Stimulated activated CD8-positive, alpha-beta memory T cell treated with anti-CD3 and anti-CD28 coated beads, Interleukin-15, amount 100 ng/mL, for 1 hour (primary cell): ENCODE measurements at regions not wholly inside any gene's neighbourhood (a gene's known extent, or its start where the extent isn't known, plus 50 kb on each side); places are given as distances from the start of the nearest gene placed in this dataset.

Source experiments
- DNase-seq: peaks from one replicate; pipeline ENCODE4 v3.0.0-alpha.2; 2020; ENCODE audit warnings: low read depth

DNA sequence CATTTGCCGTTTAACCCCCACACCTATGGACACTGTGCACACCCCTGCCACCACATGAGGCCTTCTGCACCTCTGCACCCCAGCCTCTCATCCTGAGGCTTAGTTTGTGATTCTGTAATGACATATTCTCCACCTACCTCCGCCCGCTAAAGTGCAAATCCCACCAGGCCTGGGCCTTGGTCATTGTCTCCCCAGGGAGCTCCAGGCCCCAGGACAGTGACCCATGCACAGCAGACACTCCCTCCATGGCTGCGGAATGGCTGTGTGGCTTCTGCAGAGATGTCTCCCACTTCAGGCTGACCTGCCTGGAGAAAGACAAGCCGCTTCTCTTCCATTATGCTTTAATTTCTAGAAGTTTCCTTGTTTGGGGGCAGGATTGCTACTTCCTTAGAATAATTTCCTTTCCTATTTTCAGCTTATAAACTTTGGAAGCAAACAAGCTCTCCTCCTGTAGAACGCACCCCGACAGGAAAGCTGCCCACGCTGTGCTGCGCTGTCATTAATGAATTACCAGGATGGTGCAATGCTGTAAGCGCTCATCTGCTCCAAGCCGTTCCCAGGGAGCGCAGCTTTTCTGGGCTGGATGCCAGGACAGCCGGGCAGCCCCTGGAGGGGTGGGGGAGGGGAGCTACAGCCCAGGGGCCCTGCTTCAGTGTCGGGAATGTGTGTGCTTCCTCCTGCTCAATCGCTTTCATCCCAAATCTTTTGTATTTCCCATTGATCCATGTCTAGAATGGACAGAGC lies 618.0 kb downstream of the BRD1 start:
- DNase-seq, result no peak

DNA sequence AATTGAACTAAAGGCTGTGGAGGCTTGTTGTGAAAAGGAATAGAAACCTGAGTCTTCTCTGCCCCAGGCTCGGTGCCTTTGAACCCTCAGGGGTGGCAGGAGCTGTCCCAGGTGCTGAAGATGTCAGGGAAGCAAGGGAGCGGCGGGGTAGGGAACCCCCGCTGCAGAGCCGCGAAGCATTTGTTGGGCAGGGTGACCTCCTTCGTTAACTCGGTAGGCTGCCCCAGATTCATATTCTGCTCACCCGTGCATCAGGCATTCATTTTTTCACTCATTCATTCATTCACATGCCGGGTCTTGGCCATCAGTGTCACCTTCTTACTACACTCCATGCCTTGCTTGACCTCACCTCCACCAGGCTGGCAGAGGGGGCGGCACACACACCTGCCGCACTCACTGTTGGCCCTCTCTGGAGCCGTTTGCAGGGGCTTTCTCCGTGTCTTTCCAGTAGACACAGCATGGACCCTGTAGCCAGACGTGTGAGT lies 618.9 kb downstream of the BRD1 start:
- DNase-seq, result no peak

DNA sequence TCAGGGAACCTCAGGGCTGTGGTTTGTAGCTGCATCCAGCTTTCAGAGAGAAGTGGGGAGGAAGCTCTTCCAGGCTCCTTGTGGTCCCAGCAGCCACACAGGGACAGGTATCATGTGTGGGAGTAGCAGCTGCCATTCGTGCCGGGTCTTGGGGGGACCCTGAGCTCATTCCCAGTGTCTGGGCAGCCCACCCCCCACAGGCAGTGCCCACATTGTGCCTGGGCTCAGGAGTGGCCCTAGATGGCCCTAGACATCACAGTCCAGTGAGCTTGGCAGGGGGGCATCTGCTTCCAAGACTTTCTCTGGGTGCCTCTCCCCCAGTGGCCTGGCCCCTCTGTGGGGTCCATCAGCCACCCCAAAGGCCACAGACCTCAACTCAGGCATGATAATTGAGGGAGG lies 619.7 kb downstream of the BRD1 start:
- no peak for DNase-seq

DNA sequence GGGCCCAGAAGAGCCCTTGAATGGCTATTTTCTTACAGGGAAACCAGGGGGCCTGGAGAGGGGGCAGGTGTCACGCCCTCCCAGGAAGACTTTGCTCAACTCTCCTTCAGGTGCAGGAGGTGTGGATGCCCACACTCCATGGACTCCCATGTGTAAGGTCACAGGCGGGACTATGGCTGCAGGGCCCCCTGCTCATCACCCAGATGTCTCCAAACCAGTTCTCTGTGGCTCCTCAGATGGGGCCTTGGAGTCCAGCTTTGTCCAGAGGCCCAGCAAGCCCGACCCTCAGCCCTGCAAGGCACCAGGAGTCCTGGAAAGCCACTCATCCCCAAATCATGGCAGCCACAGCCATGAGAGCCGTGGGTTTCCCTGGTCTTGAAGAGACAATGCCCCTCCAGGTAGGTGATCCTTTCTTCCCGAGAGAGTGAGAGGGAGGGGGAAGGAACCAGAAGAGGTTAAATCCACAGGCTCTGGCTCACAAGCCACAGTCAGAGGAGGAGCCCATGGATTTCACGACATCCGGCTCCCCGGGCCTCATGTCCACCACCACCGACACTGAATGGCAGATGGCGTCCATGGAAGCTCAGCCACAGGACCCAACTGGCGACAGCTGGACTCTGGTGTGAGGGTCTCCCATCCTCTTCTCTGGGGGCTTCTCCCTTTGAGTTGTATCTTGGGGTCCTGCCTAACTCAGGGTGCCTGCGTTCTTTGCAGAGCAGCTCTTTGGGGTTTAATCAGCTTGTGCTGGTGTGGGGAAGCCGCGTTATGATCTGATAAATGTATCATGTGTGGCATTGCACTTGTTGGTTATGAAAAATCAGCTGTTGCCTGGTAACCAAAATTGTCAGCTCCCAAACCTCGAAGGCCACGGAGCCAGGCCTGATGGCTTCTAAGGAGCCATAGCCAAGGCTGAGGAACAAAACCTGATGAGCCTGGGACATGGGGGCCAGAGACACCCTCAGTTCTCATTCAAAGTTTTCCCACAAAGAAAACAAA lies 620.4 kb downstream of the BRD1 start:
- DNase-seq, result no peak

DNA sequence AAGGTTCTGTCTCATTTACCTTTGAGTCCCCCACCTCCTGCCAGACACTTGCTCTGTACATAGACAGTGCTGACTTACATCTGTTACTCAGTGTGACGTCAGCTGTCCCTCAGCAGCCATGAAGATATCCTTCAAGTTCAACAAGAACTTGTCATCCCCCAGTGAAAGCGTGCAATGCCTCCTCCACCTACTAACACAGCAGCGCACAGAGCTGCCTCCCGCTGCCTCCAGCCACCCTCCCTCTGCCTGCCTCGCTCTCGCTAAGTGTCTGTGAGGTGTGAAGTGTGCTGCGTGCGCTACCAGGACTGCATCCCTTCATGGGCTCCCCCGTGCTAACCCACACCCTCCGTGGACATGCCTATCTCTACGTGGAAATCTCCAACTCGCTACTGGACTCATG lies 621.4 kb downstream of the BRD1 start:
- DNase-seq, result no peak

DNA sequence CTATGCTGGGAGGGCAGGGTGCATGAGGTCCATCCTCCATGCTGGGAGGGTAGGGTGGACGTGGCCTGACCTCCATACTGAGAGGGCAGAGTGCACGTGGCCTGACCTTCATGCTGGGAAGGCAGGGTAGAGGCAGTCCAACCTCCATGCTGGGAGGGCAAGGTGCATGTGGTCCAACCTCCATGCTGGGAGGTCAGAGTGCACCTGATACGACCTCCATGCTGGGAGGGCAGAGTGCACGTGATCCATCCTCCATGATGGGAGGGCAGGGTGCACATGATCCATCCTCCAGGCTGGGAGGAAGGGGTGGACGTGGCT lies 622.2 kb downstream of the BRD1 start:
- no peak for DNase-seq

DNA sequence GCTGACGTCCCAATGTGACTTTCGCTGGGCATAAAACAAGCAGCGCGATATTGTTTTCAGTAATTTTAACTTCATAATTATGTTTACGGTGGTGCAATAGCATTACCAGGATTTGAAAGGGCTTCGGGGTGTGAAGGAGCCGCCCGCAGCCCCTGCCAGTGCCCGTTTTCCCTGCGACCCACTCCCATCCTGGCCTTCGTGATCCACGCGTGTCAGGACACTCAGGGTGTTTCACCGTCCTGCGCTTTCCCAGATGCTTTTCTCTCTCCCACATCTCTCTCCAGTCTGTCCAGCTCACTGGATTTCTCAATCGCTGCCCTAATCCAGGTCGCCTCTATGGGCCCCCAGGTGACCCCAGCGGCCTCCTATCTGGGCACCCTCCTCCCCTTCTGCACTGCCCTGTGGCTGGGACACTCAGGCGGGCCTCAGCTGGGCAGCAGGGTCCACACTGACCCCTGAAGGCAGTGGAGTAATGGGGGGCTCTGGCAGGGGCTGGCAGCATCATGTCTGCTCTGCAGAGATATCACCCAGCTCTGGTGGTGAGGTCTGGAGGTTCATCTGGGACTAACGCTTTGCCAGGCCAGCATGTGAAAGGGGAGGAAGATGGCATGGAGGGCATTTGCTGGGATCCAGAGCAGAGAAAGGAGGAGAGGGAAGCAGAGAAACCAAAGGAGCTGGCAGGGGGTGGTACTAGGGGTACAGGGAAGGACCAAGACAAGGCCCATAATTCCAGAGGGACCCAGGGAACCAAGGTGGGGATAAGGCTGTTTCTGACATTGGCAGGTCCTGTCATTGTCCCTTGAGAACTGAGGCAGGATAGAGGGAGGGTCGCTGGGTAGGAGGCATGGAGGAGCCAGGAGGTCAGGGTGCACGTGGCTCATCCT lies 622.8 kb downstream of the BRD1 start:
- DNase-seq, result no peak

DNA sequence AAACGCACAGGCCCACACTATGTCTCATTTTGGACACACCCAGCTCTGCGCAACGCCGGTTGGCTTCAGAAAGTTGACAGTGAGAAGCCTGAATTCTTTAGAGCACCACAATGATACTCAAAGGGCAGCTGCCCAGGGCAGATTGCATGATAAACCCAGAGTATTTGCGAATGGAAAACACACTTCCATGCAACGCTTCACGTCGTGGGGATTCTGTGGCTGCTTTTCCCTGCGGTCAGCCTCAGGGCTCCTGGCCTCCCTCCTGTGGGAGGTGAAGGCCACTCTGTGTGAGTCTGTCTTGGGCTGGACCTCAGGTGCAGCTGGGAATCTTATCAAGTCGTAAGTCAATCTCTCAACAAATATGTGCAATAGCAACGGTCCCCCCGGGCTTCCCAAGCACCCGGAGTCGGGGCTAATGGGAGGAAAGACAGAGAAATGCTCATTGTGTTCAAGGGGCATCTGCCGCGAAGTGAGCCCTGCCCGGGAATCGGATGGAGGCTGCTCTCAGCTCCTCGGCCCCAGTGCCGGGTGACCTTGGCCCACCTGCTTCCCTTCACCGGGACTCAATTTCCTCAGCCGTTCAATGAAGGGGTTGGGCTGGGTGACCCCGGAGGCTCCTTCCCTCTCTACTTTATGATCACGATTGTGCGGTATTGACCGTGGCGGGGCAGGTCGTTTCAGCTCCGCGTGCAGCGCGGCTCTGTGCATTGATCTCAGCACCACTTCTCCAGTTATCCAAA lies 623.6 kb downstream of the BRD1 start:
- DNase-seq, result no peak

DNA sequence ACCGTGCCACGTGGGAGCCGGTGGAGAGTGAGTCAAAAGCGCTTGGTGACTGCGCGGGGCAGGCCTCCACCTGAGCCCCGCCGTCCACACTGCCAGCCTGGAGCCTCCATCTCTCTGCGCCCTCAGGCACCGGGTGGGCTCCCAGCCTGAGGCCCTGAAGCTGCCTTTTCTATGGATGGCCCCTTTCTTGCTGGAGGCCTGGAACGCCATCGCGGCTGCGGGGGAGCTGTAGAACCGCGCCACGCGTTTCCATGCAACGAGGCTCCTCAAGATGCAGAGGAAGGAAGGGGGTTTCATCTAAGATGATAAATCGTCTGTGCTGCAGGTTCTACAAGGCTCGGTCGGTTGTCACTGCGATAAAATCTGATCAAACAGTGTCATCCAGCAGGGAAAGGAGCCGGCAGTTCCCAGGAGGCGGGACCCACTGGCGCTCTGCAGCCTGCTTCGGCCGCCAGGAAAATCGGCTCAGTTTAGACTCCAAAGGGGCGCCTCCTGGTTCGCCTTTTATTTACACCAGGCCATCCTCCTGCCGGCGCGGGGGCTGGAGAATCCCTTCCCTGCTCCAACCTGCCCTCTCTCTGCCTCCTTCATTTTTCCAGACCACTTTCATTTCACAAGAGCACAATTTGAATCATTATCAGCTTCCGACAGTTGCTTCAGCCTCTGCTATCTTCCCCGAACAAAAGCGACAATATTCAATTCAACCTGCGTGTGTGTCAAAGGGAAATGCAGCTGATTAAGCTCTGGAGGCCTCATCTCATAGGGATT lies 624.4 kb downstream of the BRD1 start:
- no peak for DNase-seq

DNA sequence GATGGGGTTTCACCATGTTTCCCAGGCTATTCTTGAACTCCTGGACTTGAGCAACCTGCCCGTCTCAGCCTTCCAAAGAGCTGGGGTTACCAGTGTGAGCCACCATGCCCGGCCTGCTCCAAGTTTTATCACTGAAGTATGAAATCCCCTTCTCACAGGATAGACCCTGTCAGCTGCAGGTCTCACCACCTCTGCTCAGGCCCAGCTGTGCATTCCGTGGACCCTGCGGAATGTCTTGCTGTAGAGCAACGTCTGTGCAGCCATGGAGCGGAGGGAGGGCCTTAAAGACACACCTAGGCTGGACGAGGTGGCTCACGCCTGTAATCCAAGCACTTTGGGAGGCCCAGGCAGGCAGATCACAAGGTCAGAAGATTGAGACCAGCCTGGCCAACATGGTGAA lies 625.4 kb downstream of the BRD1 start:
- no peak for DNase-seq

DNA sequence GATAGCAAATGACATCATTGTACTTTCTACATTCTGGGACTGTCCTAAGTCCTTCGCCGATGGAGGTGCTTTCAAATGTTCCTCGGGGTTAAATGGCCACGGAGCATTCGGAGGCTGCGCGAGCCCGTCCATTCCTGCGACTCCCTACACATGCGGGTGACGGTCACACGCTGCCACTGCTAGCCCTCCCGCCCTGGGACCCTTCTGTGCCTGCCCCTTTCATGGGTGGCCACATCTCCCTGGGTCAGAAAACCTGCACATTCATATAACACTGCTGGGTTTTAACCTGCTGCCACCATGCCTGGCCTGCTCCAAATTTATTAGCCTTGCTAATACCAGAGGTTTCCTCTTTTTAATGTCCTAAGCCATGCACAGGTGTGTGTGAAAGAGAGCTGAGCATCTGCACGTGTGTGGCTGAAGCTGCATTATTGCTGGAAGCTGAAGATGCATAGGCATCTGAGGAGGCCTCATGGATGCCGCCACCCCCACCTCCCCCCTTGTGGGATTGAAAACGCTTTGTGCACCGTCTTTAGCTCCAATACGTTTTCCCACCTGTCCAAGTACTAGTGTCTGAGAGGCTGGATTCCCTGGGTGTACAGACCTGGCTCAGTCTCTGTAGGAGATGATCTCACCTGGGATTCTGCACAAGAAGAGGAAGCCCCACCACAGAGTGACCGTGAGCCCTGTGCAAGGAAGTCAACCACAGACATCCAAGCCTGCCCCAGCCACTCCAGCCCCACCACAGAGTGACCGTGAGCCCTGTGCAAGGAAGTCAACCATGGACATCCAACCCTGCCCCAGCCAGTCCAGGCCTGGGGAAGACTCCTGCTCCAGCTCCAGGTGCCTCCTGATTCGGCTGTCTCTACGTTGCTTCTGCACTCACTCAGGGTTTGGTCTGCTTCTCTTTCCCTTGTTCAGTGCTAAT lies 626.4 kb downstream of the BRD1 start:
- DNase-seq, result no peak

DNA sequence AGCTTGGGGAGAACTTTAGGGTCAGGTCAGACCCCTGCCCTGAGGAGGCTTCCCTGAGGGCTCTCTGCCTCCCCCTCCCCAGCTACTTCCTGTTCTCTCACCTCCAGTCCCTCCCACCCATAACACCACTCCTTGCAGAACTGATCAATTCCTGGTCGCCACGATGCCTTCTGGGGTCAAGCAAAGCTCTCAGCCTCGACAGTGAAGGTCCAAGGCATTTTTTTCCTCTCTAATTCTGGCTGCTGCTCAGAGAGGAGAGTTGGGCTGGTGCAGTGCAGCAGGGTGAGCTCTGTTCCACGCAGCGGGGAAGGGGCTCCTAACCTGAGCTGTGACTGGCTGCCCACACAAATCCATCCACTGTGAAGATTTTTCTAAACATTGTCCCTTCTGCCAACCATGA lies 628.4 kb downstream of the BRD1 start:
- DNase-seq, result no peak

DNA sequence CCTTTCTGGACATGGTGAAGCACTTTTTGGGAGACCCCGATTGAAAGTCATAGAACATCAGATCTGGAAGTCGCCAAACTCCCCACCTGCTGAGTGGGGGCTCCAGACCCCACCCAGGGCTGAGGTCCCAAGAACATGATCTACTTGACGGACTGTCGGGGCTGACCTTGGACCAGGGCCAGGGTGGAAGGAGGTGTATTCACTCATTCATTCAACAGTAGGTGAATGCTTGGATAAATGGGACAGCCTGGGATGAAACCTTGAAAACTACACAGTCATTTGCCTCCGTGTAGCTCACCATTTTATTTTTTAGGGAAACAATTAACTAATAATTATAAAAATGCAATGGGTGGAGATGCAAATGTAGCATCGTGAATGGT lies 629.0 kb downstream of the BRD1 start:
- DNase-seq, result no peak

DNA sequence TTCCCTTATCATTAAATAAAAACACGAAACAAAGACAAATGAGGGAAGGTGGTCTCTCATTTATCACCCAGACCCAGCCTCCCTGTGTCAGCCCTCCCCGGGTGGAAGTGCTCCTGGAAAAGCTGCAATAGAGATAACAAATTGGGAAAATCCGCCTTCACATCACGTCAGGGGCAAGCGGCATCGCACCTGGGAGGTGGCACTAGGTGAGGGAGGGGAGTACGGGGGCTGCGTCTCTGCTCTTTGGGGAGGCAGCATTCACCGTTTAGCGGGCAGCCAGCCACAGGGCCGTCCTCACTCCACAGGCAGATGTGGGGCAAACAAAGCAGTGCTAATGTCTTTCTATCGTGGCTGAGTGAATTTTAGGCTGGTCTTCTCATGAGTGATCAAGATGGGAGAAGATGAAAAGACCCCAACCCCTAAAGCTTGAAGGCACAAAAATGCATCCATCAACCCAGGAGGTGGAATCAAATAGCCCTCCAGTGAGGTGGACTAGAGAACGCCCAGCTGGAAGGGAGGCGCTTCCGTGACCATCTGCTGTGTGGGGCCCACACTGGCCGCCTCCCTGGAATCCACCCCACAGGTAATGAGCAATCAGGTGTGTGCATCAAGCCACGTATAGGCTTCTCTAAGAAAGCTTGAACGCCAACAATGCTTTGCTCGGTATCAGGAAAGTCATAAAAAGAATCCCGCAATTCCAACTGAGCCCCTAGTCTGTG lies 629.5 kb downstream of the BRD1 start:
- DNase-seq, result no peak

DNA sequence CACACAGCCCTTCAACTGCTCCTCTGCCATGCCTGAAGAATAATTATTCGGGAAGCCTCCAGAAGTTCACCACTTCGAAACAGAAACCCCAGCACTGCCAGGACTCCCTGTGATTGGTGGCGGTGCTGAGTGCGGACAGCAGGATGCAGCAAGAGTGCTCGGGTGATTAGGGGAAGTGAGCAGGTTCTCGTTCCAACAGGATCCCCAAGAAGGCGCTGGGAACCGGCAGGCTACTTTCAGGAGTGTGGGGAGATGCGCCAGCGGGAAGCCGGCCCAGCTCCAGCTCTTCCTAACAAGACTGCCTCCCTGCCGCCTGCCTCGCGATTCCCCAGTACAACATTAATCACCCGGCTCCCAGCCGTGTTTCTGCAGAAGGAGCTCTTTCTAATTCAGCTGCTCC lies 630.2 kb downstream of the BRD1 start:
- no peak for DNase-seq

DNA sequence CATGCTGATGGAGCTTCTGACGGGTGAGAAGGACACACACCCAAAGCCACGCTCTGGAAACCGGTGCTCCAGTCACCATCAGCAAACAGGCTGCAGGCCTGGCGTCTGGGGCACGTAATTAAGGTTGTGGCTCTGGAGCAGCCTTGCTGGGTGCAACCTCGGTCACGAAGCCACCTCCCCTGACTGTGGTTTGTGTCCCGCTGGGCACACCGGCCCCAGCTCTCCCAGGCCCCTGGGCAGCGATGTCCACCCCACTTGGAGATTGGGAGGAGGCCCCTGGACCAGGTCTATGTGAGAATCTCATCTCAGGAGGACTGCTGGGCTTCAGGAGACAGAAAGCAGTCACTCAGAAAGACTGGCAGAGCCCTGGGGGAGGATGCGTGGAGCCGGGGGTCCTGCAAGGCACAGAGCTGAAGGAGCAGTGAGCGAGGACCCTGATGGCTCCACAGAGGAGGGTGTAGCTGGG lies 631.6 kb downstream of the BRD1 start:
- no peak for DNase-seq

DNA sequence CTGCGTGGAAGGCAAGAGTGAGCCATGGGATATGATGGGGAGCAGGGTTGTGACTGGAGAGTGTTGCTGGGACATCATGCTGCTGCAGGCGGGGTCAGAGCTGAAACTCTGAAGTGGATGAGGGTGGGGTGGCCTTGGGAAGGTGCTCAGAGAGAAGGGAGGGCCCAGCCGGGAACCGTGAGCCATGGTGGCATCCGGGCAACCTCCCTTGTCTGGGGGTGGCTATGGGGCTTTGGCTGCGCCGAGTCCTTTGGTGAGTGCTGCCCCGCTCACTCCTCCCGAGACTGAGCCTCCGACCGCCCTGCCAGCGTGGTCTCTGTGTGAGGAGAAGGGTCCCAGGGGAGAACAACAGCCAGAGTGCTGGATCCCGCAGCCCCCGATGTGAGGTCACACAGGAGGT lies 632.0 kb downstream of the BRD1 start:
- no peak for DNase-seq

DNA sequence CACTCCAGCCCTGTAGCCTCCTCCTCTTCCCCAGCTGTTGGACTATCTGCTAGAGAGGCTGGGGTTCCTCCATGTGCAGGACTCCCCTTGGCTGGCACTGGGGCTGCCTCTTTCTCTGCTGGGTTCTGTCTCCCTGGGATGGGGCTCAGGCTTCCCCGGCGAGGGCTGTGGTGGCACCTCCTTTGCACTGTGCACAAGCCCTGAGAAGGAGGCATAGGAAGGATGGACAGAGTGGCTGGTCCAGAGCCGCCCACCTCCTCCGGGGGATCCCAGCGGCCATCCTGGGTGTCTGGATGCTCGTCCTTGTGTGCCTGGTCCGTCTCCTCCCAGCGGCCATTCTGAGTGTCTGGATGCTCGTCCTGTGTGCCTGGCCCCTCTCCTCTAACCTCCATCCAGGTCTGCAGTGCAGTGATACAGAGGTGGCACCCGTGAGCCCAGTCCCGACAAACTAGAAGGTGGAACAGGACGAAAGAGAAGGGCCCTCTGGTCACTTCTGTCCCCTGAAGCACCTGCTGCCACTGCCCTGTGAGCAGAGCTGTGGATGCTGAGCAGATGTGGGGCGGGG lies 633.7 kb downstream of the BRD1 start:
- no peak for DNase-seq

DNA sequence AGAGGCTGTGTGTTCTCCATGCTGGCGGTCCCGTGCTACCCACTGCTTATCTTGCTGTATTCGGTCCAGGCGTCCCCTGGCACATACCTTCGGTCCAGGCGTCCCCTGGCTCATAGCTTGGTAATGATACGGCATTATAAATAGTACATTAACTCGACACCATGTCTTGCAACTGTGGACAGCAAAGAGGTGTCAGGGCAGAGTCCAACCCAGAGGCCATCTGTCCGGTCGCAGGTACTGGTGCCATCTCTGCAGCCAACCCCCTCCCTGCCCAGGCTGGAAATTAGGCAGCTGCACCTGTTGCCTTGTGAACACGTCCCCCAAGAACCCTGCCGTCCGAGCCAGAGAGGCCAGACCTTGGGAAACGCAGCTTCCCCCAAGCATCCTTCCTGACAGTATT lies 634.3 kb downstream of the BRD1 start:
- DNase-seq, result no peak
